IMR-90 (cell line): ENCODE measurements at regions not wholly inside any gene's neighbourhood (a gene's known extent, or its start where the extent isn't known, plus 50 kb on each side); places are given as distances from the start of the nearest gene placed in this dataset.

Experiments used
- ATAC-seq: fragments of 200-7000 bp; cut with Tn5 transposase; 2 replicates; pipeline ENCODE4 v1.9.1; 2020; ENCODE audit warnings: low read depth, mild to moderate bottlenecking, moderate library complexity
- BruUV-seq: library from RNA; stranded (reverse); fragments of 400-500 nt; replicated peaks from 2 replicates; lab custom pipeline; 2021; lab: Mats Ljungman, UMichigan
- CTCF ChIA-PET: fragments of 300-600 bp; formaldehyde crosslinking; extraction: SDS; loops from one replicate; lab custom pipeline; 2021; ENCODE audit warnings: antibody characterized with exemption; lab: Yijun Ruan, JAX
- POLR2A ChIA-PET: fragments of 300-600 bp; sonication (Branson Sonifier 250); formaldehyde crosslinking; loops from one replicate; lab custom pipeline; 2022; ENCODE audit warnings: antibody characterized with exemption; ENCODE audit not compliant: unreplicated experiment; lab: Charles Lee
- DNase-seq: peaks from one replicate; pipeline ENCODE4 v3.0.0; 2013
- H2AFZ ChIP-seq: replicated peaks from 2 replicates; pipeline ENCODE3; 2013; ENCODE audit warnings: low read length, mild to moderate bottlenecking; ENCODE audit not compliant: poor library complexity
- H2AK5ac ChIP-seq: 2 replicates; pipeline ENCODE4 v1.6.1; 2013; ENCODE audit warnings: low read depth, low read length, inconsistent platforms
- H2AK9ac ChIP-seq: replicated peaks from 2 replicates; pipeline ENCODE3; 2013; ENCODE audit warnings: mild to moderate bottlenecking, low read depth, low read length, moderate library complexity; ENCODE audit not compliant: poor library complexity
- H2BK120ac ChIP-seq: 2 replicates; pipeline ENCODE4 v1.6.1; 2013; ENCODE audit warnings: low read depth, low read length, inconsistent platforms
- H2BK15ac ChIP-seq: 3 replicates; pipeline ENCODE4 v1.6.1; 2013; ENCODE audit warnings: low read depth, low read length, inconsistent platforms
- H2BK20ac ChIP-seq: 2 replicates; pipeline ENCODE4 v1.6.1; 2013; ENCODE audit warnings: low read depth, mild to moderate bottlenecking, inconsistent platforms, low read length, moderate library complexity
- H2BK5ac ChIP-seq: 2 replicates; pipeline ENCODE4 v1.6.1; 2013; ENCODE audit warnings: mild to moderate bottlenecking, low read depth, low read length, inconsistent platforms; ENCODE audit not compliant: poor library complexity, severe bottlenecking
- H3K14ac ChIP-seq: replicated peaks from 2 replicates; pipeline ENCODE4 v1.6.1; 2013; ENCODE audit warnings: low read depth, low read length, inconsistent platforms
- H3K18ac ChIP-seq: 2 replicates; pipeline ENCODE4 v1.6.1; 2013; ENCODE audit warnings: low read depth, low read length, control low read depth
- H3K23ac ChIP-seq: 2 replicates; pipeline ENCODE4 v1.6.1; 2013; ENCODE audit warnings: low read depth, low read length, inconsistent platforms
- H3K27ac ChIP-seq: 2 replicates; pipeline ENCODE4 v1.5.1; 2013; ENCODE audit warnings: mild to moderate bottlenecking, control low read depth, low read length; ENCODE audit not compliant: insufficient read depth
- H3K27me3 ChIP-seq: 2 replicates; pipeline ENCODE4 v1.6.1; 2013; ENCODE audit warnings: low read length; ENCODE audit not compliant: control insufficient read depth, insufficient read depth
- H3K36me3 ChIP-seq: 2 replicates; pipeline ENCODE4 v1.6.1; 2013; ENCODE audit warnings: low read length, mixed read lengths; ENCODE audit not compliant: control insufficient read depth, insufficient read depth
- H3K4ac ChIP-seq: 2 replicates; pipeline ENCODE4 v1.6.1; 2013; ENCODE audit warnings: low read depth, low read length, inconsistent platforms
- H3K4me1 ChIP-seq: 2 replicates; pipeline ENCODE4 v1.6.1; 2013; ENCODE audit warnings: low read length, mixed read lengths; ENCODE audit not compliant: control insufficient read depth, insufficient read depth
- H3K4me2 ChIP-seq: 2 replicates; pipeline ENCODE4 v1.6.1; 2013; ENCODE audit warnings: low read depth, mild to moderate bottlenecking, control low read depth, low read length, moderate library complexity
- H3K4me3 ChIP-seq: 2 replicates; pipeline ENCODE4 v1.5.1; 2013; ENCODE audit warnings: low read depth, mild to moderate bottlenecking, control low read depth, low read length, moderate library complexity; ENCODE audit not compliant: insufficient read depth
- H3K56ac ChIP-seq: 2 replicates; pipeline ENCODE4 v1.6.1; 2013; ENCODE audit warnings: low read length, inconsistent platforms; ENCODE audit not compliant: insufficient read depth; ENCODE audit errors: extremely low read depth
- H3K79me1 ChIP-seq, 2 experiments: 2 replicates each; pipeline ENCODE4 v1.6.1; 2013; ENCODE audit warnings: low read length in 2 of 2, inconsistent platforms in 1 of 2, low read depth in 1 of 2
- H3K9ac ChIP-seq: 2 replicates; pipeline ENCODE4 v1.6.1; 2013; ENCODE audit warnings: low read depth, low read length, control low read depth
- H3K9me1 ChIP-seq: 2 replicates; pipeline ENCODE4 v1.6.1; 2013; ENCODE audit warnings: low read length, inconsistent platforms; ENCODE audit not compliant: insufficient read depth
- H3K9me3 ChIP-seq: 2 replicates; pipeline ENCODE4 v1.6.1; 2013; ENCODE audit warnings: low read length; ENCODE audit not compliant: control insufficient read depth, insufficient read depth
- H4K20me1 ChIP-seq: 2 replicates; pipeline ENCODE4 v1.6.1; 2013; ENCODE audit warnings: low read length, inconsistent platforms; ENCODE audit not compliant: insufficient read depth
- H4K5ac ChIP-seq: 2 replicates; pipeline ENCODE4 v1.6.1; 2013; ENCODE audit warnings: mild to moderate bottlenecking, low read depth, low read length, control low read depth
- H4K8ac ChIP-seq, 2 experiments: 2 replicates each; pipeline ENCODE4 v1.6.1; 2013; ENCODE audit warnings: low read depth in 2 of 2, low read length in 2 of 2, control low read depth in 1 of 2, inconsistent platforms in 1 of 2
- H4K91ac ChIP-seq: 2 replicates; pipeline ENCODE4 v1.6.1; 2013; ENCODE audit warnings: low read depth, low read length, inconsistent platforms; ENCODE audit not compliant: insufficient read depth
- CEBPB ChIP-seq: IDR thresholded peaks from 2 replicates; pipeline ENCODE4 v1.6.1; 2012; ENCODE audit warnings: low read depth, low read length, improper control_type of control experiment
- FOS ChIP-seq: fragments of 150-350 bp; IDR thresholded peaks from 2 replicates; pipeline ENCODE4 v1.6.1; 2016; ENCODE audit warnings: low read depth, low read length
- POLR2A ChIP-seq: IDR thresholded peaks from 2 replicates; pipeline ENCODE4 v1.6.1; 2012; ENCODE audit warnings: mild to moderate bottlenecking, low read depth, low read length
- RAD21 ChIP-seq: IDR thresholded peaks from 2 replicates; pipeline ENCODE4 v1.6.1; 2012; ENCODE audit warnings: low read length, improper control_type of control experiment
- RFX5 ChIP-seq: IDR thresholded peaks from 2 replicates; pipeline ENCODE4 v1.8.0; 2012; ENCODE audit warnings: low read depth, mild to moderate bottlenecking, low read length, moderate library complexity
- SMC3 ChIP-seq: fragments of 150-350 bp; IDR thresholded peaks from 2 replicates; pipeline ENCODE4 v1.6.1; 2016; ENCODE audit warnings: low read depth, mild to moderate bottlenecking, antibody characterized with exemption, low read length, moderate library complexity
- WGBS, 2 experiments: methylation state at CpG; one replicate each; pipeline versions ENCODE4 v1.1.5 to v1.1.7; 2013; ENCODE audit warnings: missing lambda C conversion rate in 2 of 2; ENCODE audit not compliant: insufficient read length in 1 of 2; ENCODE audit errors: extremely low coverage in 2 of 2; 5-methylcytosine and 5-hydroxymethylcytosine counted together
- dilution Hi-C: fragments of 300-500 bp; cut with HindIII; formaldehyde crosslinking; loops from one replicate; pipeline ENCODE4 v1.14.3; 2018; ENCODE audit warnings: low sequenced_read_pairs; ENCODE audit not compliant: unreplicated experiment
- in situ Hi-C: fragments of 300-500 bp; cut with MboI; formaldehyde crosslinking; loops from 3 replicates; pipeline ENCODE4 v1.14.3; 2019; ENCODE audit warnings: low sequenced_read_pairs, inconsistent platforms, mixed read lengths
- intact Hi-C: fragments of 100-400 bp; cut with micrococcal nuclease; formaldehyde crosslinking; loops from 2 replicates; pipeline ENCODE4 v1.10.0; 2022
- TF ChIP-seq, protein P1 (sequence below): fragments of 150-350 bp; IDR thresholded peaks from 2 replicates; pipeline ENCODE4 v1.6.1; 2017; ENCODE audit warnings: mild to moderate bottlenecking, antibody characterized with exemption, low read length, low read depth
- TF ChIP-seq, protein P2 (sequence below): fragments of 150-350 bp; IDR thresholded peaks from 2 replicates; pipeline ENCODE4 v1.6.1; 2016; ENCODE audit warnings: low read depth, mild to moderate bottlenecking, low read length, moderate library complexity, borderline replicate concordance

DNA sequence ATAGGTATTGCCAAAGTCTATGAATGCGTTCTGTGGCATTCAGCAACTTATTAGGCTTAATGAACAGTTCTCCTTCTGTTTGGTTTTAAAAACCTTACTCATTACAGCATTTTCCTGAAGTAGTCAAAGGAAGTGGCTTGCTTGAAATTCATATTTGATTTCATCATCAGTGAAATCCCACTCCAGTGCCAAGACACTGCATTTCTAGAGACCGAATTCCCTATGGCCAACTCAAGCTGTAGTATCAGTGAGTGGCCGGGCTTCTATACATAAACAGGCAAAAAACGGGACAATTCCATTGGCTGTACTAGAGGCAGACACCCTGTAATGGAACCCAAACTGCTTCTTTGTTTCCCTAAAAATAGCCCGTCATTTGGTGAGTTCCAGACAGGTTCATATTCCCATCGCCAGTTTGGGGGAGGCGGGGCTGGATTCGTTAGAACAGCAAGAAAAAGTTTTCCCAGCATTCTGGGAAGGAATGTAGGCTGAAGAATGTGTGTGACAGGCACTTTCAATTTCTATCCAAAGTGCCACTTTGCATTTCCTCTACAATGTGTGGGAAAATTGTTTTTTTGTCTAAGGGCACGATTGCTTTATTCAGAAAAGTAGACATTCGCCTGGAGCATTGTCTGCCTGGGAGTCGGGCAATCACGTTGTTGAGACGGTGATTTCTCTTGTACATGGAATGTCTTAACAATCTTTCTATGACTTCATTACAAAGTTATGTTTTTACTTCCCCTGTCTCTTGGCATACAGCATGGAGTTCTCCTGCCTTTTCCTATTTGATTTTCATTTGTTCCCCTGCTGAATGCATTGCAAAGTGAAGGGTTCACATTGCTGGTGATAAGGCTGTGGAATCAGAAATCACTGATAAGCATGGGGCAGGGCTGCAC, 141.8 kb upstream of the MAST4 start (continued):
- no peak for TF ChIP-seq SMC3

GRCh38 chr5:66459728-66460127, 136.5 kb upstream of the MAST4 start:
- BruUV-seq: no TSS peak
- H2AK5ac ChIP-seq: no peak overlapping the region
- no peak overlapping the region for H2BK5ac ChIP-seq
- no peak overlapping the region for H3K4me2 ChIP-seq
- dilution Hi-C loops: no loop called here
- H2BK120ac ChIP-seq: no peak overlapping the region
- ChIA-PET CTCF (no interaction called here), POLR2A (no interaction called here)
- no peak overlapping the region for H3K4me3 ChIP-seq
- no peak overlapping the region for H2AFZ ChIP-seq
- H3K27ac ChIP-seq: no peak overlapping the region
- H3K9me1 ChIP-seq: no peaks in the 10 kb centered on the region
- no peak overlapping the region for H3K56ac ChIP-seq
- no peaks in the 10 kb centered on the region for H3K9me3 ChIP-seq
- H3K36me3 ChIP-seq: no peaks in the 10 kb centered on the region
- H3K18ac ChIP-seq: no peak overlapping the region
- H4K91ac ChIP-seq: no peak overlapping the region
- H3K27me3 ChIP-seq: no peaks in the 10 kb centered on the region
- H3K23ac ChIP-seq: no peak overlapping the region
- TF ChIP-seq RFX5: no peak
- TF ChIP-seq RAD21: no peak
- no peak for TF ChIP-seq CEBPB
- TF ChIP-seq, protein P1, sequence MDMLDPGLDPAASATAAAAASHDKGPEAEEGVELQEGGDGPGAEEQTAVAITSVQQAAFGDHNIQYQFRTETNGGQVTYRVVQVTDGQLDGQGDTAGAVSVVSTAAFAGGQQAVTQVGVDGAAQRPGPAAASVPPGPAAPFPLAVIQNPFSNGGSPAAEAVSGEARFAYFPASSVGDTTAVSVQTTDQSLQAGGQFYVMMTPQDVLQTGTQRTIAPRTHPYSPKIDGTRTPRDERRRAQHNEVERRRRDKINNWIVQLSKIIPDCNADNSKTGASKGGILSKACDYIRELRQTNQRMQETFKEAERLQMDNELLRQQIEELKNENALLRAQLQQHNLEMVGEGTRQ: no peak
- TF ChIP-seq, protein P2, sequence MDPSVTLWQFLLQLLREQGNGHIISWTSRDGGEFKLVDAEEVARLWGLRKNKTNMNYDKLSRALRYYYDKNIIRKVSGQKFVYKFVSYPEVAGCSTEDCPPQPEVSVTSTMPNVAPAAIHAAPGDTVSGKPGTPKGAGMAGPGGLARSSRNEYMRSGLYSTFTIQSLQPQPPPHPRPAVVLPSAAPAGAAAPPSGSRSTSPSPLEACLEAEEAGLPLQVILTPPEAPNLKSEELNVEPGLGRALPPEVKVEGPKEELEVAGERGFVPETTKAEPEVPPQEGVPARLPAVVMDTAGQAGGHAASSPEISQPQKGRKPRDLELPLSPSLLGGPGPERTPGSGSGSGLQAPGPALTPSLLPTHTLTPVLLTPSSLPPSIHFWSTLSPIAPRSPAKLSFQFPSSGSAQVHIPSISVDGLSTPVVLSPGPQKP: no peak
- no peak for TF ChIP-seq FOS
- TF ChIP-seq POLR2A: no peak
- no peak for DNase-seq
- no peak for ATAC-seq
- no peak overlapping the region for H4K8ac ChIP-seq
- no peak overlapping the region for H2BK15ac ChIP-seq
- H3K4me1 ChIP-seq: no peaks in the 10 kb centered on the region
- intact Hi-C loops: no loop called here
- H3K14ac ChIP-seq: no peak overlapping the region
- no peak overlapping the region for H3K9ac ChIP-seq
- H3K4ac ChIP-seq: no peak overlapping the region
- no peak overlapping the region for H4K5ac ChIP-seq
- H2BK20ac ChIP-seq: no peak overlapping the region
- WGBS, 2 experiments: no CpG with 5 or more reads among the region's 3 CpGs
- no peaks in the 10 kb centered on the region for H3K79me1 ChIP-seq
- H4K20me1 ChIP-seq: no peaks in the 10 kb centered on the region
- in situ Hi-C loops: no loop called here
- H2AK9ac ChIP-seq: no peak overlapping the region
